ENCODE measurements at regions not wholly inside any gene's neighbourhood (a gene's known extent, or its start where the extent isn't known, plus 50 kb on each side); places are given as distances from the start of the nearest gene placed in this dataset.
A peak's percentile ranks its signal among the peaks of the same experiment; 100 is the strongest.

DNA sequence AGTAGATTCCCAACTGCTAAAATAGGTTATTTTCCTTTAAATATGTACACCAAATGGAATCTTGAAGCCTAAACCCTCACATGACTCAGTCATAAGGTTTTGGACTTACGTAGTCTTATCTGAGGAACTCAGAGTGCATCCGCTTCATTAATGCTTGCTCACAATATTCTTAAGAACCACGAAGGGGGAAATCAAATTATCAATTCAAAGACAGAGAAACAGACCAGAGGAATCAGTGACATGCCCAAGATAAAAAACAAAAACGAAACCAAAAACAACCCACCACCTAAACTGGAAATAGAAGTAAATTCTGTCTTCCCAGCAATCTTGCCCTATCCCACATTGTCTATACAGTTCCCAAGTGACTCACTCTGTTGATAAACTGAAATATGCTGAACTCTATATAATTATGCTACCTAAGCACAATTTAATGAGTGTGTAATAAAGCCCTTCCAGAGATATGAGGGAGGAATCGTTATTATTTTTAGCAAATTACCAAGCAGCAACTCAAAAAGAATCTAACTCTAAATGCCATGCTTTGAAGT, 135.4 kb upstream of the CBLB start:
- H3K27me3 ChIP-seq (ENCODE audit: control insufficient read depth in 4 of 4, insufficient read depth in 4 of 4, low read length in 3 of 4) = no peaks in the 10 kb centered on the region
- peak overlapping the region in 1 of 2 donors; percentile 32 for H3K9ac ChIP-seq (ENCODE audit: low read depth in 1 of 2, low read length in 2 of 2)
- H3K27ac ChIP-seq (ENCODE audit: low read depth in 1 of 2, low read length in 2 of 2) = peak overlapping the region; percentile 19 to 52
- no peak for DNase-seq (ENCODE audit: low spot score)
- H3K9me3 ChIP-seq (ENCODE audit: control insufficient read depth in 4 of 4, low read length in 3 of 4) = peaks cover 0 to 1% (median 0%) of the 10 kb centered on the region in 4 donors
- no peak overlapping the region for H3K4me3 ChIP-seq (ENCODE audit: low read depth in 1 of 3, low read length in 3 of 3)
- TF ChIP-seq GABPA (IDR thresholded peaks at IDR 0.05 in 1 of 2, conservative IDR thresholded peaks at IDR 0.05 in 1 of 2) = no peak
- TF ChIP-seq JUND (IDR thresholded peaks at IDR 0.05) = peak; percentile 21 to 37
- peak in 1 of 2 donors; percentile 26 for TF ChIP-seq RAD21 (IDR thresholded peaks at IDR 0.05)
- no peaks in the 10 kb centered on the region for H3K36me3 ChIP-seq (ENCODE audit: control insufficient read depth in 4 of 4, insufficient read depth in 3 of 4, low read depth in 1 of 4, low read length in 3 of 4)
- WGBS = 59% methylated on average over 5 of the region's 5 CpGs
- no peaks in the 10 kb centered on the region for H3K4me1 ChIP-seq (ENCODE audit: control insufficient read depth in 4 of 4, insufficient read depth in 4 of 4, low read length in 3 of 4)

DNA sequence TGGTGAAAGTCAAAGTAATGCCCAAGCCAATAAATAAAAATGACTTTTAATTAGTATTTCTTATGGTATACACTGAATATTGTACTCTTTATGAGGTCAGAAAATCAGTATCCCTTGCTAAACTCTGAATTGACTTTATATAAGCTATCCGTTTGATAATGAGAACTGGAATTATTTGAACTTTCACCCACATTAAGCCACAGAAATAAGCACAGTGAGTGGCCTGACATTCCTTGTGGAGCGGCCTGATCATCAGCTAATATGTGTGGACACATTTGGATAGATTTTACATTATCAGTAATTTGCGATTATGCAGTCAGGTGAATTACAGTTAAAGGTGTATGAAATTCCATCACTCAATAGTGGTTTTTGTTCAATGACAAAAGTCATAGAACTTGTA, 136.0 kb upstream of the CBLB start:
- Histone ChIP-seq H3K9ac (ENCODE audit: low read depth in 1 of 2, low read length in 2 of 2) (no peak overlapping the region), H3K4me1 (ENCODE audit: control insufficient read depth in 4 of 4, insufficient read depth in 4 of 4, low read length in 3 of 4) (no peaks in the 10 kb centered on the region), H3K27ac (ENCODE audit: low read depth in 1 of 2, low read length in 2 of 2) (peak overlapping the region in 1 of 2 donors; percentile 52), H3K36me3 (ENCODE audit: control insufficient read depth in 4 of 4, insufficient read depth in 3 of 4, low read depth in 1 of 4, low read length in 3 of 4) (no peaks in the 10 kb centered on the region), H3K4me3 (ENCODE audit: low read depth in 1 of 3, low read length in 3 of 3) (no peak overlapping the region), H3K9me3 (ENCODE audit: control insufficient read depth in 4 of 4, low read length in 3 of 4) (no peaks in the 10 kb centered on the region), H3K27me3 (ENCODE audit: control insufficient read depth in 4 of 4, insufficient read depth in 4 of 4, low read length in 3 of 4) (no peaks in the 10 kb centered on the region)
- TF ChIP-seq YY1 (IDR thresholded peaks at IDR 0.05) (no peak), FOXA2 (IDR thresholded peaks at IDR 0.05) (no peak), ZBTB33 (IDR thresholded peaks at IDR 0.05) (no peak), NR2F2 (IDR thresholded peaks at IDR 0.05) (no peak), RAD21 (IDR thresholded peaks at IDR 0.05) (no peak)
- TF ChIP-seq, protein P1, sequence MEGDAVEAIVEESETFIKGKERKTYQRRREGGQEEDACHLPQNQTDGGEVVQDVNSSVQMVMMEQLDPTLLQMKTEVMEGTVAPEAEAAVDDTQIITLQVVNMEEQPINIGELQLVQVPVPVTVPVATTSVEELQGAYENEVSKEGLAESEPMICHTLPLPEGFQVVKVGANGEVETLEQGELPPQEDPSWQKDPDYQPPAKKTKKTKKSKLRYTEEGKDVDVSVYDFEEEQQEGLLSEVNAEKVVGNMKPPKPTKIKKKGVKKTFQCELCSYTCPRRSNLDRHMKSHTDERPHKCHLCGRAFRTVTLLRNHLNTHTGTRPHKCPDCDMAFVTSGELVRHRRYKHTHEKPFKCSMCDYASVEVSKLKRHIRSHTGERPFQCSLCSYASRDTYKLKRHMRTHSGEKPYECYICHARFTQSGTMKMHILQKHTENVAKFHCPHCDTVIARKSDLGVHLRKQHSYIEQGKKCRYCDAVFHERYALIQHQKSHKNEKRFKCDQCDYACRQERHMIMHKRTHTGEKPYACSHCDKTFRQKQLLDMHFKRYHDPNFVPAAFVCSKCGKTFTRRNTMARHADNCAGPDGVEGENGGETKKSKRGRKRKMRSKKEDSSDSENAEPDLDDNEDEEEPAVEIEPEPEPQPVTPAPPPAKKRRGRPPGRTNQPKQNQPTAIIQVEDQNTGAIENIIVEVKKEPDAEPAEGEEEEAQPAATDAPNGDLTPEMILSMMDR (IDR thresholded peaks at IDR 0.05; ENCODE audit: low read depth, low read length, missing input control) = no peak
- TF ChIP-seq, protein P2, sequence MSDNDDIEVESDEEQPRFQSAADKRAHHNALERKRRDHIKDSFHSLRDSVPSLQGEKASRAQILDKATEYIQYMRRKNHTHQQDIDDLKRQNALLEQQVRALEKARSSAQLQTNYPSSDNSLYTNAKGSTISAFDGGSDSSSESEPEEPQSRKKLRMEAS (IDR thresholded peaks at IDR 0.05) = no peak
- DNase-seq (ENCODE audit: low spot score) = no peak
- 81% methylated on average over 3 of the region's 3 CpGs for WGBS

- H3K27me3 ChIP-seq (ENCODE audit: control insufficient read depth in 4 of 4, insufficient read depth in 4 of 4, low read length in 3 of 4) = no peaks in the 10 kb centered on the region
- no peaks in the 10 kb centered on the region for H3K4me1 ChIP-seq (ENCODE audit: control insufficient read depth in 4 of 4, insufficient read depth in 4 of 4, low read length in 3 of 4)
- H3K36me3 ChIP-seq (ENCODE audit: control insufficient read depth in 4 of 4, insufficient read depth in 3 of 4, low read depth in 1 of 4, low read length in 3 of 4) = no peaks in the 10 kb centered on the region
- no peak overlapping the region for H3K9ac ChIP-seq (ENCODE audit: low read depth in 1 of 2, low read length in 2 of 2)
- no peak overlapping the region for H3K27ac ChIP-seq (ENCODE audit: low read depth in 1 of 2, low read length in 2 of 2)
- no peak overlapping the region for H3K4me3 ChIP-seq (ENCODE audit: low read depth in 1 of 3, low read length in 3 of 3)
- H3K9me3 ChIP-seq (ENCODE audit: control insufficient read depth in 4 of 4, low read length in 3 of 4) = no peaks in the 10 kb centered on the region
- WGBS = 67% methylated on average over 5 of the region's 5 CpGs
- no peak for DNase-seq (ENCODE audit: low spot score)
- TF ChIP-seq, protein P2 (IDR thresholded peaks at IDR 0.05) = no peak
- TF ChIP-seq HNF4A (conservative IDR thresholded peaks at IDR 0.05) (peak in 1 of 2 donors; percentile 51), RXRA (IDR thresholded peaks at IDR 0.05) (peak in 1 of 2 donors; percentile 47), RAD21 (IDR thresholded peaks at IDR 0.05) (peak in 1 of 2 donors; percentile 6), FOXA2 (IDR thresholded peaks at IDR 0.05) (no peak)
Measured at GRCh38 chr3:106006001-106006400, 137.2 kb upstream of the CBLB start.

Data from liver (tissue), 8 donors.